C1 segment of cervical spinal cord (tissue), 14 donors: ENCODE measurements at regions not wholly inside any gene's neighbourhood (a gene's known extent, or its start where the extent isn't known, plus 50 kb on each side); places are given as distances from the start of the nearest gene placed in this dataset.

Source experiments
- DNase-seq, 14 donors: peaks; one replicate each; lab custom pipeline; 2025; lab: John Stamatoyannopoulos, UW

GRCh38 chr12:20188930-20189653 is 179.2 kb upstream of the PDE3A start:
- no peak for DNase-seq

GRCh38 chr12:20189767-20190166 is 178.6 kb upstream of the PDE3A start:
- DNase-seq, result no peak

DNA sequence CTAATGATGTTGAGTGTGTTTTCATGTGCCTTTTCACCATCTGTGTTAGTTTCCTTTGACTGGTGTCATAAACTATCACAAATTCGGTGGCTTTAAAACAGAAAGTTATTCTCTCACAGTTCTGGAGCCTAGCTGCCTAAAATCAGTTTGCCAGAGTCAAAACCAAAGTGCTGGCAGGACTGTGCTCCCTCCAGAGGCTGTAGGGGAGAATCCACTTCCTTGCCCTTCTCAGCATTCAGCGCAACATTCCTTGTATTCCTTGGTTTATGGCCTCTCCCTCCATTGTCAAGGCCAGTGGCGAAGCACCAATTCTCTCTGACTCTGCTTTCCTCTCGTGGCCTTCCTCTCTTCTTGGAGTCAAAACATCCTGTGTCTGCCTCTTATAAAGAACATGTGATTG is 174.2 kb upstream of the PDE3A start:
- DNase-seq, result no peak

- DNase-seq, result no peak
Observed at GRCh38 chr12:20196767-20197166, 171.6 kb upstream of the PDE3A start.

- no peak for DNase-seq
Observed at GRCh38 chr12:20197411-20197810, 170.9 kb upstream of the PDE3A start.

- DNase-seq, result no peak
Observed at GRCh38 chr12:20199780-20200179, 168.6 kb upstream of the PDE3A start.

DNA sequence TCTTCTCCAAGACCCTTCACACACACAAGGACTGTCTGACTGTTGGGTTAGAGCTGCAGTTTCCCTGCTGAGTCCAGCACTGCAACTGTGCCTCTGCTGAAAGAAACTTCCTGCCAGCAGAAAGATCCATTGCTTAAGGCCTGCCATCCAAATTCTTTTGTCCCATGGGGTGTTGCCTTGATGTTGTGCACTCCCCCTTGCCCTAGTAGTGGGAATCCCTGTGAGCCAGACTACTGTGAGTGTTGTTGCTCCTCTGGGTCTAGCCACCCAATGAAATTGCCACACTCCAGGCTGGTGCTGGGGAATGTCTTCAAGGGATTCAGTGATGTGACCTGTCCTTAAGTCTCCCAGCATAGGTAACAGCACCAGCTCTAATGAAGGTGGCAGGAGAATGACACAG is 166.6 kb upstream of the PDE3A start:
- no peak for DNase-seq

- DNase-seq, result no peak
Observed at GRCh38 chr12:20205854-20206253, 162.5 kb upstream of the PDE3A start.

GRCh38 chr12:20206410-20206809 is 161.9 kb upstream of the PDE3A start:
- no peak for DNase-seq

GRCh38 chr12:20210621-20211215 is 157.6 kb upstream of the PDE3A start:
- no peak for DNase-seq

DNA sequence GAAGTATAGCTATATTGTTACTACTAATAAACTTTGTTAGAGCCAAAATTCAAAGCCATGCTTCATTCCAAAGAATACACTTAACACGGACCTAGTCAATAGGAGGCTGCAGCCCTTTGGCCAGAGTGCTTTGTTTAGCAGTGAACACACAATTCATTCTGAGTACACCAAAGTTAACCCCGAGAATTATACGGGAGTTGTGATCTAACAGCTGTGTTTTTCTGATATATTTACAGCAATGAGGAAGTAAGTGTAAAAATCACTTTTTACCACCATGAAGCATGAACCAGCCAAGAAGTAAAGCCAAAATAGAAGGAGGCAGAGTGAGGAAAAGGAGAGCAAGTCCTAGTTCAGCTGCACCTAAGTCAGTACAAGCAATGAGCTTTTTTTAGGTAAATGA is 156.8 kb upstream of the PDE3A start:
- no peak for DNase-seq

DNA sequence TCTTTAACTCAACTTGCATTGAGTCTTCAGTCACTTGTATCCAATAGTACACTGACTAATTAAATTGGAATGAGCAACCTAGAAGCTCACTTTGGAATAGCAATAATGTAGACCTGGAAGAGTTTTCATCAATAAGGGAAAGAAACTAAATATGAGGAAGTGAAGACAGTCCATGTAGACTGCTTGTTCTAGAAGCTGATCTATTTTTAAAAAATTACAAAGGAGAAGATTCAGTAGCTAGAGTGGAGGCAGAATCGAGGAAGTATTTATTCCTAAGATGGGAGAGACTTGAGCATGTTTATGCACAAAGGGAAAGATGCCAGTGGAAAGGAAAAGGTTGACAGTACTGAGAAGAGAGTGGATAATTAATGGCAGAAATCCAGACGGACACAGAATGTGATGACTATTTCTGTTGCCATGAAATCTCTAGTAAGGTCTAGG is 156.3 kb upstream of the PDE3A start:
- peak in 1 of 14 donors; percentile 39 for DNase-seq

DNA sequence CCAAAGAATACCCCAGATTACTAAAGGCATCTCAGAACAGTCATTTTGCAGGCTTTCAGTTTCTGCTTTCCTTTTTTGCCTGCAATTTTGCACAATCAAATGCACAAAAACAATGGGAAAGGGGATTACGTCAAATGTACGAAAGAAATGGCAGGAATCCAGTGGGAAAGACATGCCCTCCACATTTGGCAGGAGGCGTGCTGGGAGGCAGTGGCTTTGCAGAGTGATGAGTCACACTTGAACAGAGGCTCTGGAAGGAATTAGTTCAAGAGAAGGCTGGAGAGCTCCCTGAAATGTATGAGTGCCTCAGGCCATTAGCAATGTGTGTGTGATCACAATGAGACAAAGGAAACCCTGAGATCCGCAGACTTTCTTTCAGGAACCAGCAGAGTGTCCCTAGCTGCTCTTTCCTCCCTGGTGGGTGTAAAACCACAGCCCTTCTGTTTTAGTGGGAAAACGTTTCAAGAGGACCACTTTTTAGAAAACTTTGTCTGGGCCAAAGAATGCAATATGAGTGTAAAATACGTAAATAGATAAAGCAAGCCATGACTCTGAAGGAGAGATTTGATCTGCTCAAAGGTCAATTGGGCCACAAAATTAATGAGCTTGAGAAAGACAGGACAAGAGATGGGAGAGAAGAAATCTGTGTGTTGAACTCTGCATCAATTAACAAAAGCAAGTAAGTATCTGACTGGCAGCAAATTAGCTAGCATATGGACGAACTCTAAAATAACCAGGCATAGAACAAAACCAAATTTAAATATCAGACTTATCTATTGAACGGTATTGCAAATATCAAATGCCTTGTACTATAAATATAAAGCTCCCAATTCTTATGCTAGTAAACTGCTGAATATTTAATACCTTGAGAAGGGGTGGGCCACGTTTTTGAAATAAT is 155.4 kb upstream of the PDE3A start:
- peak in 12 of 14 donors; percentile 23 to 82 (median 58) for DNase-seq

- DNase-seq, result no peak
Observed at GRCh38 chr12:20213723-20214625, 154.4 kb upstream of the PDE3A start.

- DNase-seq, result no peak
Observed at GRCh38 chr12:20220339-20220738, 148.0 kb upstream of the PDE3A start.

DNA sequence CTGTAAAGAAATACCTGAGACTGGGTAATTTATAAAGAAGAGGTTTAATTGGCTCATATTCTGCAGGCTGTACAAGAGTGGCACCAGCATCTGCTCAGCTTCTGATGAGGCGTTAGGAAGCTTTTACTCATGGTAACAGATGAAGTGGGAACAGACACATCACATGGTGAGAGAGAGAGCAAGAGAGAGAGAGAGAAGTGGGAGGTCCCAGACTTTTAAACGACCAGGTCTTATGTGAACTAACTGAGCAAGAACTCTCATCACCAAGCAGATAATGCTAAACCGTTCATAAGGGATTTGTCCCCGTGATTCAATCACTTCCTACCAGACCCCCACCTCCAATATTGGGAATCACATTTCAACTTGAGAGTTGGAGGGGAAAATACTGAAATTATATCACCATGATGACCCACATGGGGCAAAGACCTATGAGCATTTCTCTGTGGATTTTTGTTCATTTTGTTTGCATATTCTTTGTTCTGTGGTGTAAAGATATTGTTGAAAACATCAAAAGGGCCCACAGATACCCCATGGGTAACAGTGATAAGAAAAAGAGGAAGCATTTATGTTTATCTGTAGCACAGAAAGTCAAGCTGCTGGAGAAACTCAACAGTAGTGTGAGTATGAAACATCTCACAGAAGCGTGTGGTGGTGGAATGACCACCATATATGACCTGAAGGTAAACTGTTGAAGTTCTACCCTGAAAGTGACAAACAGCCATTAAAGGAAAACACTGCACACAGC is 135.2 kb upstream of the PDE3A start:
- no peak for DNase-seq

DNA sequence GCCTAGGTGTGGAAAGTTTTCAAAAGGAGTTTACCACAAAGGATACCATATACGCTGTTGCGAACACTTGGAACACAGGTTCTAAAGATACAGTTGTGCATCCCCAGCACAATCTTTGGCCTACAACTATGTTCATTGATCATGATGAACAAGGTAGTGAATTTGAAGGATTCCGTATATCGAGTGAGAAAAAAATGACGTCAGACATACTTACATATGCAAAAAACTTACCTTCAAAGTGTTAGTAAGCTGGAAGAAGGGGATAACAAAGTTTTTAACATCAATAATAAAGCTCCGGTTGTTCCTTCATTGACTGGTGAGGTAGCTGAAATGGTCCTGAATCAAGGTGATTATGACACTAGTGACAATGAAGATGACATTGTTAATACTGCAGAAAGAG is 133.9 kb upstream of the PDE3A start:
- DNase-seq, result no peak

DNA sequence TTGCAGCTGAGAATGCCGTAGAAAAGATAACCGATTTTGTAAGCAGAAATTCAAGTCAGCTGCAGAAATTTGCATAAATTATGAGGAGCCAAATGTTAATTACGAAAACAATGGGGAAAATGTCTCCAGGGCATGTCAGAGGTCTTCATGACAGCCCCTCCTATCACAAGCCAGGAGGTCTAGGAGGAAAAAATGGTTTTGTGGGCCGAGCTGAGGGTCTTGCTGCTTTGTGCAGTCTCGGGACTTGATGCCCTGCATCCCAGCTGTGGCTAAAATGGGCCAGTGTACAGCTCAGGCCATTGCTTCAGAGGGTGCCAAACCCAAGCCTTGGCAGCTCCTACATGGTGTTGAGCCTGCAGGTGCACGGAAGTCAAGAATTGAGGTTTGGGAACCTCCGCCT is 131.2 kb upstream of the PDE3A start:
- DNase-seq, result no peak

DNA sequence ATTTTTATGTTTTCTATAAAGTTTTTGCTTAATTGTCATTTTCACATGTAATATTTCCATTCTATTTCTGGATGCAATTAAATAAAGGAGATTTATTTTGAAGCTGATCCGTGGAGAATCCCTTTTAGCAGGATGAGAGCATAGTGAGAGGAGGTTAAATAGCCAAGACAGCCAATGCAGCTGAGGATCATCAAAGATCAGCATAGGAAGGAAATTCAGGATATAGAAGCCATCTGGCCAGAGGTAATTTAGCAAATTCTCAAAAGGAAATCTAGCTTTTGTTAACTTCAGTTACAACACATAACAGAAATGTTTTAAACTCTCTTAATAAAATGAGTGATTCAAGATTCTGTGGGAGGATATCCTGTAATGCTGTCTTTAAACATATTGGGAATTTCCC is 122.8 kb upstream of the PDE3A start:
- DNase-seq, result no peak

GRCh38 chr12:20248646-20249045 is 119.7 kb upstream of the PDE3A start:
- DNase-seq, result no peak

GRCh38 chr12:20250761-20251160 is 117.6 kb upstream of the PDE3A start:
- DNase-seq, result no peak
